GM12878 (cell line): ENCODE measurements at regions not wholly inside any gene's neighbourhood (a gene's known extent, or its start where the extent isn't known, plus 50 kb on each side); places are given as distances from the start of the nearest gene placed in this dataset.

Experiments used
- ATAC-seq: fragments of 200-7000 bp; cut with Tn5 transposase; 3 replicates; pipeline ENCODE4 v1.9.1; 2020; ENCODE audit warnings: mild to moderate bottlenecking, moderate library complexity
- BruUV-seq: library from RNA; stranded (reverse); fragments of 400-500 nt; replicated peaks from 2 replicates; lab custom pipeline; 2021; lab: Mats Ljungman, UMichigan
- CTCF ChIA-PET: fragments of 300-600 bp; sonication (Branson Sonifier 250); formaldehyde crosslinking; extraction: SDS; loops from one replicate; lab custom pipeline; 2021; ENCODE audit warnings: inconsistent platforms; lab: Yijun Ruan, JAX
- POLR2A ChIA-PET: fragments of 350-600 bp; formaldehyde crosslinking; extraction: SDS; loops from one replicate; lab custom pipeline; 2021; ENCODE audit warnings: inconsistent platforms; lab: Charles Lee
- RAD21 ChIA-PET: fragments of 300-600 bp; sonication (Branson Sonifier 250); formaldehyde crosslinking; loops from one replicate; lab custom pipeline; 2023; ENCODE audit warnings: antibody characterized with exemption; ENCODE audit not compliant: unreplicated experiment; lab: Charles Lee
- SMC1A ChIA-PET: fragments of 300-600 bp; sonication (Branson Sonifier 250); formaldehyde crosslinking; loops from one replicate; lab custom pipeline; 2023; ENCODE audit not compliant: unreplicated experiment, uncharacterized antibody; lab: Charles Lee
- DNase-seq: peaks from one replicate; pipeline ENCODE4 v3.0.0-alpha.2; 2011; ENCODE audit warnings: low read depth, low spot score
- FAIRE-seq: peaks from 3 replicates; lab custom pipeline; 2011; peaks lifted over from hg19 to GRCh38; lab: Jason Lieb, UNC
- H2AFZ ChIP-seq: 2 replicates; pipeline ENCODE4 v1.6.0; 2011; ENCODE audit warnings: low read depth, low read length, control low read depth; ENCODE audit not compliant: control insufficient read depth
- H3K27ac ChIP-seq: 2 replicates; pipeline ENCODE4 v1.5.1; 2011; ENCODE audit warnings: control low read depth; ENCODE audit not compliant: control insufficient read depth, insufficient read depth
- H3K27me3 ChIP-seq, 2 experiments: replicated peaks in 1 of 2; 2 replicates each; pipeline versions ENCODE4 v1.6.0 to v1.6.1; 2011; ENCODE audit warnings: low read length in 1 of 2; ENCODE audit not compliant: control insufficient read depth in 2 of 2, insufficient read depth in 2 of 2
- H3K36me3 ChIP-seq, 2 experiments: 2 replicates each; pipeline ENCODE4 v1.5.1; 2011; ENCODE audit warnings: low read length in 1 of 2; ENCODE audit not compliant: control insufficient read depth in 2 of 2, insufficient read depth in 2 of 2
- H3K4me1 ChIP-seq: 2 replicates; pipeline ENCODE4 v1.6.1; 2011; ENCODE audit warnings: mild to moderate bottlenecking, low read length, moderate library complexity, mixed read lengths; ENCODE audit not compliant: control insufficient read depth, insufficient read depth
- H3K4me2 ChIP-seq: 2 replicates; pipeline ENCODE4 v1.6.0; 2011; ENCODE audit warnings: control low read depth; ENCODE audit not compliant: control insufficient read depth, insufficient read depth
- H3K4me3 ChIP-seq: fragments of 200-600 bp; sonication (generic); 2 replicates; pipeline ENCODE4 v1.5.1; 2016
- H3K79me2 ChIP-seq: 2 replicates; pipeline ENCODE4 v1.6.0; 2011; ENCODE audit warnings: low read length; ENCODE audit not compliant: control insufficient read depth, insufficient read depth
- H3K9ac ChIP-seq: 2 replicates; pipeline ENCODE4 v1.8.0; 2011; ENCODE audit warnings: low read length, control low read depth, mixed read lengths; ENCODE audit not compliant: control insufficient read depth, insufficient read depth
- H3K9me3 ChIP-seq: replicated peaks from 3 replicates; pipeline ENCODE4 v1.5.1; 2011; ENCODE audit warnings: mild to moderate bottlenecking, low read length; ENCODE audit not compliant: control insufficient read depth, insufficient read depth
- H4K20me1 ChIP-seq: 2 replicates; pipeline ENCODE4 v1.6.0; 2011; ENCODE audit not compliant: control insufficient read depth, insufficient read depth
- ASH2L ChIP-seq: fragments of 300-600, 200-600 bp; sonication (generic); IDR thresholded peaks from 2 replicates; pipeline ENCODE4 v1.6.1; 2017; ENCODE audit warnings: low read depth, mild to moderate bottlenecking, borderline replicate concordance
- ATF7 ChIP-seq: fragments of 450-650 bp; IDR thresholded peaks from 2 replicates; pipeline ENCODE4 v1.6.1; 2016; ENCODE audit warnings: low read depth, mild to moderate bottlenecking
- BMI1 ChIP-seq: fragments of 450-650 bp; IDR thresholded peaks from 2 replicates; pipeline ENCODE4 v1.6.1; 2016; ENCODE audit warnings: mild to moderate bottlenecking, moderate library complexity, borderline replicate concordance
- CBFB ChIP-seq: IDR thresholded peaks from 2 replicates; pipeline ENCODE4 v1.6.1; 2016; ENCODE audit warnings: antibody characterized with exemption, low read depth
- CREB1 ChIP-seq: IDR thresholded peaks from 2 replicates; pipeline ENCODE4 v1.6.1; 2012; ENCODE audit warnings: low read depth, mild to moderate bottlenecking, inconsistent platforms
- EGR1 ChIP-seq, 2 experiments: IDR thresholded peaks; 1 replicate in 1 of 2; 2 replicates in 1 of 2; pipeline ENCODE4 v1.6.1; 2011 to 2012; ENCODE audit warnings: low read depth in 2 of 2, low read length in 2 of 2, borderline replicate concordance in 1 of 2, mild to moderate bottlenecking in 1 of 2, moderate library complexity in 1 of 2
- FOS ChIP-seq: IDR thresholded peaks from 3 replicates; pipeline ENCODE4 v1.6.1; 2011; ENCODE audit warnings: borderline replicate concordance; ENCODE audit not compliant: insufficient read length; ENCODE audit errors: extremely low read depth
- FOXM1 ChIP-seq: IDR thresholded peaks from 2 replicates; pipeline ENCODE4 v1.6.1; 2012; ENCODE audit warnings: low read depth, mild to moderate bottlenecking, inconsistent platforms, low read length, moderate library complexity
- HCFC1 ChIP-seq: fragments of 150-350 bp; IDR thresholded peaks from 2 replicates; pipeline ENCODE4 v1.6.1; 2014; ENCODE audit warnings: low read length
- IKZF2 ChIP-seq, 2 experiments: fragments of 450-650 bp; IDR thresholded peaks; 2 replicates each; pipeline ENCODE4 v1.6.1; 2017; ENCODE audit warnings: mild to moderate bottlenecking in 2 of 2, moderate library complexity in 2 of 2
- JUND ChIP-seq: IDR thresholded peaks from 2 replicates; pipeline ENCODE4 v1.6.1; 2012; ENCODE audit warnings: low read depth, mild to moderate bottlenecking, low read length, improper control_type of control experiment, moderate library complexity
- NR2C2 ChIP-seq: IDR thresholded peaks from 2 replicates; pipeline ENCODE4 v1.6.1; 2011; ENCODE audit warnings: borderline replicate concordance, low read depth; ENCODE audit not compliant: control insufficient read depth, insufficient read length
- PML ChIP-seq: IDR thresholded peaks from 2 replicates; pipeline ENCODE4 v1.6.1; 2012; ENCODE audit warnings: low read length, inconsistent platforms
- SMARCA5 ChIP-seq: fragments of 450-650 bp; IDR thresholded peaks from 2 replicates; pipeline ENCODE4 v1.6.1; 2017; ENCODE audit warnings: mild to moderate bottlenecking
- TARDBP ChIP-seq: IDR thresholded peaks from 2 replicates; pipeline ENCODE4 v1.6.1; 2016; ENCODE audit warnings: borderline replicate concordance
- TBL1XR1 ChIP-seq: IDR thresholded peaks from 2 replicates; pipeline ENCODE4 v1.6.1; 2012; ENCODE audit warnings: low read depth, low read length, improper control_type of control experiment
- WGBS: methylation state at CpG from one replicate; pipeline ENCODE4 v1.1.6; 2016; ENCODE audit warnings: low lambda C conversion rate; ENCODE audit not compliant: insufficient replicate concordance, insufficient coverage; ENCODE audit errors: missing lambda C conversion rate; 5-methylcytosine and 5-hydroxymethylcytosine counted together
- in situ Hi-C: fragments of 300-500 bp; cut with MboI; formaldehyde crosslinking; loops from 9 replicates; pipeline ENCODE4 v1.14.3; 2018; ENCODE audit warnings: mixed read lengths
- intact Hi-C: fragments of 100-400 bp; cut with micrococcal nuclease; formaldehyde crosslinking; loops from one replicate; pipeline ENCODE4 v1.14.2; 2022; ENCODE audit not compliant: unreplicated experiment
- TF ChIP-seq, protein P1 (sequence below): IDR thresholded peaks from 2 replicates; pipeline ENCODE4 v1.6.1; 2012; ENCODE audit warnings: improper control_type of control experiment, low read depth, low read length; ENCODE audit not compliant: insufficient replicate concordance
- TF ChIP-seq, protein P2 (sequence below): IDR thresholded peaks from 2 replicates; pipeline ENCODE4 v1.6.1; 2012; ENCODE audit warnings: low read depth, low read length, improper control_type of control experiment
- TF ChIP-seq, protein P3 (sequence below): IDR thresholded peaks from 2 replicates; pipeline ENCODE4 v1.6.1; 2012; ENCODE audit warnings: low read depth, low read length, improper control_type of control experiment

DNA sequence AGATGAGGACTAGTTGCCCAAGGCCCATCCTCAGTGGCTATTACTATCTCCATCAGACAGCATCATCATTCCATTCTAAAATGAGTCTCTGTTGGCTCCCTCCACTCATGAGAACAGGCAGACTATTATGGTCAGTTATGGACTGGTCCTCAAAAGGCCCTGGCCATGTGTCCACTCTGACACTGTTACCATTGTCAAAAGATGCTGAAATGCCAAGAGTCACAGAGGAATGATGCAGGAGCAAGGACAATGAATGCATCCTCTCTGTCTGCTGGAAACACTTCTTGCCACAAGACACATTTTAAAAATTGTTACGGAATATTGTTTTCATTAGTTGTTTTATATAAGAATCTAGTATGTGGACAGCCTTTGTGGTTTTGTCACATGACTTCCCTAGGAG, 53.3 kb upstream of the STT3B start:
- ChIA-PET RAD21 (interaction anchor here (1.0 kb wide), 1 partner anchor 89 kb away, joined by 3 read pairs; no protein-coding TSS in a partner anchor), CTCF (interaction anchor here (1.2 kb wide), 1 partner anchor 21 kb away, joined by 4 read pairs; no protein-coding TSS in a partner anchor), POLR2A (interaction anchor here (1.2 to 1.6 kb wide), 2 partner anchors 16 to 17 kb away, joined by 3 to 4 read pairs; no protein-coding TSS in a partner anchor), SMC1A (interaction anchor here (1.0 to 1.6 kb wide), 3 partner anchors 14 to 20 kb away, joined by 3 to 7 read pairs (median 4); no protein-coding TSS in a partner anchor)
- H3K27me3 ChIP-seq: no peaks in the 10 kb centered on the region
- H3K4me2 ChIP-seq: no peak overlapping the region
- H3K27ac ChIP-seq: no peak overlapping the region
- H2AFZ ChIP-seq: no peak overlapping the region
- no TSS peak for BruUV-seq
- no peak for FAIRE-seq
- H3K9ac ChIP-seq: no peak overlapping the region
- ATAC-seq: no peak
- WGBS: 100% methylated on average over 1 of the region's 1 CpG
- TF ChIP-seq FOXM1: no peak
- TF ChIP-seq, protein P1, sequence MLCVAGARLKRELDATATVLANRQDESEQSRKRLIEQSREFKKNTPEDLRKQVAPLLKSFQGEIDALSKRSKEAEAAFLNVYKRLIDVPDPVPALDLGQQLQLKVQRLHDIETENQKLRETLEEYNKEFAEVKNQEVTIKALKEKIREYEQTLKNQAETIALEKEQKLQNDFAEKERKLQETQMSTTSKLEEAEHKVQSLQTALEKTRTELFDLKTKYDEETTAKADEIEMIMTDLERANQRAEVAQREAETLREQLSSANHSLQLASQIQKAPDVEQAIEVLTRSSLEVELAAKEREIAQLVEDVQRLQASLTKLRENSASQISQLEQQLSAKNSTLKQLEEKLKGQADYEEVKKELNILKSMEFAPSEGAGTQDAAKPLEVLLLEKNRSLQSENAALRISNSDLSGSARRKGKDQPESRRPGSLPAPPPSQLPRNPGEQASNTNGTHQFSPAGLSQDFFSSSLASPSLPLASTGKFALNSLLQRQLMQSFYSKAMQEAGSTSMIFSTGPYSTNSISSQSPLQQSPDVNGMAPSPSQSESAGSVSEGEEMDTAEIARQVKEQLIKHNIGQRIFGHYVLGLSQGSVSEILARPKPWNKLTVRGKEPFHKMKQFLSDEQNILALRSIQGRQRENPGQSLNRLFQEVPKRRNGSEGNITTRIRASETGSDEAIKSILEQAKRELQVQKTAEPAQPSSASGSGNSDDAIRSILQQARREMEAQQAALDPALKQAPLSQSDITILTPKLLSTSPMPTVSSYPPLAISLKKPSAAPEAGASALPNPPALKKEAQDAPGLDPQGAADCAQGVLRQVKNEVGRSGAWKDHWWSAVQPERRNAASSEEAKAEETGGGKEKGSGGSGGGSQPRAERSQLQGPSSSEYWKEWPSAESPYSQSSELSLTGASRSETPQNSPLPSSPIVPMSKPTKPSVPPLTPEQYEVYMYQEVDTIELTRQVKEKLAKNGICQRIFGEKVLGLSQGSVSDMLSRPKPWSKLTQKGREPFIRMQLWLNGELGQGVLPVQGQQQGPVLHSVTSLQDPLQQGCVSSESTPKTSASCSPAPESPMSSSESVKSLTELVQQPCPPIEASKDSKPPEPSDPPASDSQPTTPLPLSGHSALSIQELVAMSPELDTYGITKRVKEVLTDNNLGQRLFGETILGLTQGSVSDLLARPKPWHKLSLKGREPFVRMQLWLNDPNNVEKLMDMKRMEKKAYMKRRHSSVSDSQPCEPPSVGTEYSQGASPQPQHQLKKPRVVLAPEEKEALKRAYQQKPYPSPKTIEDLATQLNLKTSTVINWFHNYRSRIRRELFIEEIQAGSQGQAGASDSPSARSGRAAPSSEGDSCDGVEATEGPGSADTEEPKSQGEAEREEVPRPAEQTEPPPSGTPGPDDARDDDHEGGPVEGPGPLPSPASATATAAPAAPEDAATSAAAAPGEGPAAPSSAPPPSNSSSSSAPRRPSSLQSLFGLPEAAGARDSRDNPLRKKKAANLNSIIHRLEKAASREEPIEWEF: no peak
- TF ChIP-seq TBL1XR1: no peak
- TF ChIP-seq FOS: no peak
- TF ChIP-seq BMI1: no peak
- TF ChIP-seq JUND: no peak
- TF ChIP-seq, protein P2, sequence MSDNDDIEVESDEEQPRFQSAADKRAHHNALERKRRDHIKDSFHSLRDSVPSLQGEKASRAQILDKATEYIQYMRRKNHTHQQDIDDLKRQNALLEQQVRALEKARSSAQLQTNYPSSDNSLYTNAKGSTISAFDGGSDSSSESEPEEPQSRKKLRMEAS: no peak
- no peak for TF ChIP-seq NR2C2
- no peak for TF ChIP-seq SMARCA5
- TF ChIP-seq HCFC1: no peak
- no peak for TF ChIP-seq EGR1 (IDR thresholded peaks at IDR 0.05; ENCODE audit: borderline replicate concordance in 1 of 2, low read depth in 2 of 2, low read length in 2 of 2)
- TF ChIP-seq ASH2L: no peak
- no peak for TF ChIP-seq PML
- no peak for TF ChIP-seq IKZF2 (IDR thresholded peaks at IDR 0.05)
- no peak for TF ChIP-seq TARDBP
- TF ChIP-seq ATF7: no peak
- TF ChIP-seq, protein P3, sequence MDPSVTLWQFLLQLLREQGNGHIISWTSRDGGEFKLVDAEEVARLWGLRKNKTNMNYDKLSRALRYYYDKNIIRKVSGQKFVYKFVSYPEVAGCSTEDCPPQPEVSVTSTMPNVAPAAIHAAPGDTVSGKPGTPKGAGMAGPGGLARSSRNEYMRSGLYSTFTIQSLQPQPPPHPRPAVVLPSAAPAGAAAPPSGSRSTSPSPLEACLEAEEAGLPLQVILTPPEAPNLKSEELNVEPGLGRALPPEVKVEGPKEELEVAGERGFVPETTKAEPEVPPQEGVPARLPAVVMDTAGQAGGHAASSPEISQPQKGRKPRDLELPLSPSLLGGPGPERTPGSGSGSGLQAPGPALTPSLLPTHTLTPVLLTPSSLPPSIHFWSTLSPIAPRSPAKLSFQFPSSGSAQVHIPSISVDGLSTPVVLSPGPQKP: no peak
- no peak for TF ChIP-seq CREB1
- no peak for TF ChIP-seq CBFB
- H3K9me3 ChIP-seq: peaks cover 2% of the 10 kb centered on the region; the same call in 1 of the 3 replicates
- H3K4me1 ChIP-seq: no peaks in the 10 kb centered on the region
- no peaks in the 10 kb centered on the region for H3K36me3 ChIP-seq
- intact Hi-C loops: no loop called here
- no peaks in the 10 kb centered on the region for H4K20me1 ChIP-seq
- DNase-seq: no peak
- in situ Hi-C loops: no loop called here
- H3K4me3 ChIP-seq: no peak overlapping the region
- H3K79me2 ChIP-seq: no peaks in the 10 kb centered on the region
